ENCODE measurements at regions not wholly inside any gene's neighbourhood (a gene's known extent, or its start where the extent isn't known, plus 50 kb on each side); places are given as distances from the start of the nearest gene placed in this dataset.

GRCh38 chr6:6901205-6901719 is 206.5 kb upstream of the RREB1 start:
- TF ChIP-seq, protein P1, sequence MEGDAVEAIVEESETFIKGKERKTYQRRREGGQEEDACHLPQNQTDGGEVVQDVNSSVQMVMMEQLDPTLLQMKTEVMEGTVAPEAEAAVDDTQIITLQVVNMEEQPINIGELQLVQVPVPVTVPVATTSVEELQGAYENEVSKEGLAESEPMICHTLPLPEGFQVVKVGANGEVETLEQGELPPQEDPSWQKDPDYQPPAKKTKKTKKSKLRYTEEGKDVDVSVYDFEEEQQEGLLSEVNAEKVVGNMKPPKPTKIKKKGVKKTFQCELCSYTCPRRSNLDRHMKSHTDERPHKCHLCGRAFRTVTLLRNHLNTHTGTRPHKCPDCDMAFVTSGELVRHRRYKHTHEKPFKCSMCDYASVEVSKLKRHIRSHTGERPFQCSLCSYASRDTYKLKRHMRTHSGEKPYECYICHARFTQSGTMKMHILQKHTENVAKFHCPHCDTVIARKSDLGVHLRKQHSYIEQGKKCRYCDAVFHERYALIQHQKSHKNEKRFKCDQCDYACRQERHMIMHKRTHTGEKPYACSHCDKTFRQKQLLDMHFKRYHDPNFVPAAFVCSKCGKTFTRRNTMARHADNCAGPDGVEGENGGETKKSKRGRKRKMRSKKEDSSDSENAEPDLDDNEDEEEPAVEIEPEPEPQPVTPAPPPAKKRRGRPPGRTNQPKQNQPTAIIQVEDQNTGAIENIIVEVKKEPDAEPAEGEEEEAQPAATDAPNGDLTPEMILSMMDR (IDR thresholded peaks at IDR 0.05), result peak in 1 of 12 donors; percentile 22
- no peak for TF ChIP-seq POLR2A (IDR thresholded peaks at IDR 0.05)

Data from heart left ventricle (tissue), 13 donors.